ENCODE measurements at regions not wholly inside any gene's neighbourhood (a gene's known extent, or its start where the extent isn't known, plus 50 kb on each side); places are given as distances from the start of the nearest gene placed in this dataset.
"Not testable (repeated sequence)": the region's sequence is repeated elsewhere in the genome, so short reads cannot be mapped to it uniquely, and the experiment has no call there.

GRCh38 chr18:42474577-42474976 is 519.5 kb downstream of the PIK3C3 start:
- DNase-seq (ENCODE audit: low read depth) = no peak

DNA sequence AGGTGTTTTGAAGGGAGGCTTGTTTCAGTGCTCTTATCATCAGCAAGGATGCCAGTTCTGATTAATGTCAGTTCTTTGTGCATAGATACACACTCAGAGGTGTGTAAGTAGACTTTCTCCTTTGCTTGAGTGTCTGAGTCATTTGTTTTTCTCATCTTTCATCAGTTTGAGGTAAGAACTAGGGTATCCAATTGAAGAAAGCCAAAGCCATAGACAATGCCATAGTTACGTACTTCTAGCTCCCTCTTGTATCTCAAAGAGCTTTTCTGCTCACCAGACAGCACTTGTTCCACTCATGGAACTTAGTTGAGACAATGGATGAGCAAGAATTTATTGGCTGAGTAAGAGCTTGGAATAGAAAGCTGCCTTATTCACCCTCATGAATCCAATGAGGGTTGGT is 520.1 kb downstream of the PIK3C3 start:
- no peak for DNase-seq (ENCODE audit: low read depth)

GRCh38 chr18:42477267-42477666 is 522.2 kb downstream of the PIK3C3 start:
- no peak for DNase-seq (ENCODE audit: low read depth)

DNA sequence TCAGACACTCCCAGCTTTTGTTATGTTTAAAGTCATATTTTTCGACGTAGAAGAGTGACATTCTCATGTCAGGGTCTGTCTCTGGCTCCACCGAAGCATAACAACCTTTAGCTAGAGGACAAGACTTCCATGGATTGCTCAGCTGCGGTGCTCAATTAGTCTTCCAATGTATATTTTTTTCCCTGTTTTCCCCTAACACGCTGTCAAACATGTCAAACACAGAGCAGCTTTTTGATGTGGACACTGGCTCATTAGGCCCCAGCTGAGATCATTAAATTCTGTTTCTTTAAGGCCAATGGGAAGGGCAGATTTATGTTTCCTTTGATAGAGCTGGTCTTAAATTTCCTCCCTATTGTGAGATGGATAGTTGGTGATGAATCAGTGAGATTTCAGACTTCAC is 525.4 kb downstream of the PIK3C3 start:
- no peak for DNase-seq (ENCODE audit: low read depth)

GRCh38 chr18:42484648-42485047 is 529.6 kb downstream of the PIK3C3 start:
- DNase-seq (ENCODE audit: low read depth) = no peak

- DNase-seq (ENCODE audit: low read depth) = no peak
Measured at GRCh38 chr18:42486271-42486670, 531.2 kb downstream of the PIK3C3 start.

DNA sequence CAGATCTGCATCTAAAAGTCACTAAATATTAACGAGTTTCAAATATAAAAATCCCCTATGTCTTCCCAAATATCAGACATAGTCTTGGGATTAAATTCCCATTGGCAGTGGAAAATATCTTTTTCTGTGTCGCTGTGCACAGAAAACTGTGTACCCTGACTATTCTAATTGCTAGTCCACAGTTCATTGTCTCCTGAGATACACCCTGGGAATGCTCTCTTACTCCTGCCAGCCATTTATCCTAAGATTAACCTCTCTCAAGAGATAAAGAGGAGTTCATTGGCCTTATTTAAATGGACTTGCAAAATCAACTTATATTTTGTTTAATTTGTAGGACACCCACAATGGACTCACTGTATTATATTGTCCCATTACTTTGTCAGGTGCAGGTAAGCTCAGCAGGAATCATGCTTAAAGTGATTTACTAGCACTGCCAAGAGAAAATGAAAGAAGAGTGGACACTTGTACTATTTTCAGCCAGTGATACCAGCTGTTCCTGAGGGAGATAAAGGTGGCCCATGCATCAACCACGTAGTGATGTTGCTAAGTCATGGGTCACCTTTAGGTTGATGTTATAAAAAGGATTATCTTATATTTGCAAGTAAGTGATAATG is 553.8 kb downstream of the PIK3C3 start:
- no peak for DNase-seq (ENCODE audit: low read depth)

GRCh38 chr18:42509750-42510415 is 554.8 kb downstream of the PIK3C3 start:
- DNase-seq (ENCODE audit: low read depth) = no peak

GRCh38 chr18:42510540-42510939 is 555.5 kb downstream of the PIK3C3 start:
- DNase-seq (ENCODE audit: low read depth) = no peak

DNA sequence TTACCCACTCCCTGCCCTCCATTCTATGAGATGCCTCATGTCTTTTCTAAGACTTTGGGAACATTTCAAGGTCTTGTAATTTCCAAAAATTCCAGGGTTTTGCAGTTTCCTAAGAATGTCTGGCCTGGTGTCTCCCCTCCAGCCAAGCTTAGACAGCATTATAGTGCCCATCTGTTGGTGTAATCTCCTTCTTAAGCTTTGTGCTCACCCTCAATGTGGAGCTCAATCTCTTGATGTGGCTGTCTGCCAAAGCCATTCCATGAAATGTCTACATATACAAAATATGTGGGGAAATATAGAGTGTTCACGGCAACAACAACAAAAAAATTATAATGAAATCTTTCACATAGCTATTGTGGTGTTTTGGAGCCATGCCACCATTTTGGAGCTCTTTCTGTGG is 558.4 kb downstream of the PIK3C3 start:
- DNase-seq (ENCODE audit: low read depth) = no peak

GRCh38 chr18:42514512-42514911 is 559.5 kb downstream of the PIK3C3 start:
- DNase-seq (ENCODE audit: low read depth) = no peak

- no peak for DNase-seq (ENCODE audit: low read depth)
Measured at GRCh38 chr18:42517896-42518295, 562.9 kb downstream of the PIK3C3 start.

- DNase-seq (ENCODE audit: low read depth) = not testable (repeated sequence)
Measured at GRCh38 chr18:42518331-42518730, 563.3 kb downstream of the PIK3C3 start.

- DNase-seq (ENCODE audit: low read depth) = no peak
Measured at GRCh38 chr18:42520138-42520537, 565.1 kb downstream of the PIK3C3 start.

DNA sequence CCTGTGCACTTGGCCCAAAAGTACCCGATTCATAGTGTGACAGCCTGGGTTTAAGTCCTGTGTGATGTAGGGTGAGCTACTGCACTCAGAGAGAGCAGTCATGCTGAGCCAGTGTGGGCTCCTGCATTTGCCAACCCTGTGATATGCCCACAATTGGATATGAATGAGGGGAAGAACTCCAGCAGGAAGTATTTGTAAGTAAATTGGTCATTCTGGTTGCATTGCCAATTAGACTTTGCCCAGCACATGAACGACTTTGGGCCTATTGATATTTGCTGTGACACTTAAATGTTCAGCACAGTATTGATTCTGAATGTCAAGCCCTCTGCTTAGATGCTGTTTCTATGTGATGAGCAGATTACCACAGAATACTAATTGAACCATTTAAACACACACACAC is 570.9 kb downstream of the PIK3C3 start:
- no peak for DNase-seq (ENCODE audit: low read depth)

DNA sequence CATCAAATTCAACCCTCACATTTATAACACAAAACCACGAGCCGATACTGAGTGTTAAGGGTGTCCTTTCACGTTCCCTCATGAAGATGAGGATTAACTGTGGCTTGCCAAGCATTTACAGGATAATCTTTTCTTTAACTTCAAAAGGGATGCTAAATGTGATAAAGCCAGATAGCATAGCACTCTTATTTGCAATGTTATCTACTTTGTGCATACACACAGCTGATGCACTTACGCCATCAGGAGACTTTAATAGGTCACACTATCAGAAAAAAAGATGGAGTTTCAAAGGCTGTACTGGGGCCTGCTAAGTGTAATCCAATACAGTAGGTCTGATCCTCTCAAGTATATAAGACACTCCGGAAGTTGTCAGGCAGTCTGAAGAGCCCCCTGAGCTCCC is 572.7 kb downstream of the PIK3C3 start:
- DNase-seq (ENCODE audit: low read depth) = no peak

DNA sequence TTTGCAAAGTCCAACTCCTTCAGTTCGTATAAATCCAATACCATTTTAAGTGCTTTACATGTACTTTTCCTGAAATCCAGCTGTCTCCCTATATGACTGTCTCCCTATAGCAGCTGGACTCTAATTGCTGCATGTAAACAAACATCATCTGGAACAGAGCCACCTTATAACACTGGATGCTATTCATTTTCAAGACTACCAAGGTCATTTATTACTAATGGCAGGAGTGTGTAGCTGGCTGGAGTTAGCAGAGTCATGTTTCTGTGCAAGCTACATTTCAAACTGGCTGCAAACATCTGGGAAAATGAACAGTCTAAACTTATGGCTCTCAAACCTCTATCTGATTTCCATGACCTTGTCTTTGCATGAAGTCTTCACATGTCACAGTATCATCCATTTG is 575.2 kb downstream of the PIK3C3 start:
- DNase-seq (ENCODE audit: low read depth) = no peak

GRCh38 chr18:42532119-42532518 is 577.1 kb downstream of the PIK3C3 start:
- DNase-seq (ENCODE audit: low read depth) = no peak

GRCh38 chr18:42533009-42533575 is 578.1 kb downstream of the PIK3C3 start:
- DNase-seq (ENCODE audit: low read depth) = no peak

DNA sequence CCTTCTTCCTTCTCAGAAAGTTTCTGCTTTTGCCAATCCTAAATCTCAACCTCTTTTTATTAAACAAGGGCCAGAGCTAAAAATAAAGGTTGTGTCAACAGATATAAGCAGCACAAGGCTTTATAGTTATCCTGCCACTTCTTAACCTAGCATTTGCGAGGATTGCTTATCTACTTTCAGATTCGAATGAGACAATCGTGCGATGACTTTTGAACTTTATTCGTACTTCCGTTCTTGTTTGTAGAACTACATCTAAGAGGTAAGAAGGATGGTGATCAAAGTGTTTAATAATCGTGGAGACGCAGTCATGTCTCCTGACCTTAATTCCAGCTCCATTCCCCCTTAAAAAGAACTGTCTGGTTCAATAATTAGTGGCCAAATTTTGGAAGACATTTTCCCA is 578.6 kb downstream of the PIK3C3 start:
- no peak for DNase-seq (ENCODE audit: low read depth)

DNA sequence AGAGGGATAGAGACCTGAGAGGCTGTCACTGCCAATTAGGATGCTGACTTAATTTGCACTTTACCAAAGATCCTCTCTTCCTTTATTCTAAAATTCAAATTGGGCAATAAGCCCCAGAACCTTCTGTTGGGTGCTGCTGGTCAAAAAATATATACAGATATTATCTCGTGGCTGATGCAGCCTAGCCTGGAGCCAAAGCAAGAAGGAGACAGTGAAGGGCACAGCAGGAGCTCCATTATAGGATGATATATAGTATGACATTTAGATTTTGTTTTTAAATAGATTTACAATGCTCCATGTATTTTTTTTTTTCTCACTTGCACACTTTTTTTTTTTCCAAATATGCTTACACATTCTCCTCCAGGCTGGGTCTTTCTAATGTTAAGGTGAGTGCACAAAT is 579.3 kb downstream of the PIK3C3 start:
- DNase-seq (ENCODE audit: low read depth) = no peak

DNA sequence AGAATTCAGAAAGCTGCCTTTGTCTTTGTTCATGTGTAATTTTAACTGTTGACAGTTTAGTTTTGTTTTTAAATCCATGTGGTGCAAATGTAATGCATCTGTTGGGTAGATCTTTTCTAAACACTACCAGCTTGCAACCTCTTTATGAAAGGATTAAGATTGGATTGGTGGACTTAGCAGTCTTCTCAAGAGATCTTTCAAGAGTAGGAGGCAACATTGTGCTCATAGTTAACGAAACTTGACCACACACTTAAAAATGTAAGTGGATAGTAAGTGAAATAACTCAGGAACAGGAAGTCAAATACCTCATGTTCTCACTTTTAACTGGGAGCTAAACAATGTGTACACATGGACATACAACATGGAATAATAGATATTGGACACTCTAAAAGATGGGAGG is 579.0 kb downstream of the RIT2 start:
- DNase-seq (ENCODE audit: low read depth) = no peak

GRCh38 chr18:42537291-42537690 is 578.2 kb downstream of the RIT2 start:
- no peak for DNase-seq (ENCODE audit: low read depth)

DNA sequence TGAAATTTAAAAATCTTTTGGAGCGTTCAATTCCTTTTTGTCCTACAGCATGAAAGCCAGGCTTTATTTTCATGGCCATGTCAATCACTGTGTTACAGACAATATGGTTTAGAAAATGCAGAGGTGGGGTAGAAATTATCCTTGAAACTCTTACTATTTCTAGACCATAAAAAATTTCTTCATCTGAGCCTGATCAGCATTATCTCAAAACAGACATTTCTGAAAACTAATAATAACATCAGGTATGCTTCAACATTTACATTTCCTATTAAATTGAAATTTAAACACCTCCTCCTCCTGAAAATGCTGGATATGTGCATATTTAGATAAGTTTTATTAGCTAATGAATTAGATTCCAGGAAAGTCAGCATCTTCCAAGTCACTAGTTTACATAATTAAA is 570.6 kb downstream of the RIT2 start:
- DNase-seq (ENCODE audit: low read depth) = no peak
